DMS 273 treated with DMSO at 0.1 percent for 48 hours (cell line): ENCODE measurements at regions not wholly inside any gene's neighbourhood (a gene's known extent, or its start where the extent isn't known, plus 50 kb on each side); places are given as distances from the start of the nearest gene placed in this dataset.

Experiments
- DNase-seq: peaks from one replicate; lab custom pipeline; 2025; lab: John Stamatoyannopoulos, UW

- no peak for DNase-seq
Measured at GRCh38 chrX:30161043-30161442, 54.3 kb upstream of the MAGEB2 start.
